Suppressor macrophage (primary cell): ENCODE measurements at regions not wholly inside any gene's neighbourhood (a gene's known extent, or its start where the extent isn't known, plus 50 kb on each side); places are given as distances from the start of the nearest gene placed in this dataset.
"Not testable (repeated sequence)": the region's sequence is repeated elsewhere in the genome, so short reads cannot be mapped to it uniquely, and the experiment has no call there.

ENCODE experiments used
- DNase-seq, 4 experiments: peaks; one replicate each; pipeline ENCODE4 v3.0.0-alpha.2; 2020 to 2022

DNA sequence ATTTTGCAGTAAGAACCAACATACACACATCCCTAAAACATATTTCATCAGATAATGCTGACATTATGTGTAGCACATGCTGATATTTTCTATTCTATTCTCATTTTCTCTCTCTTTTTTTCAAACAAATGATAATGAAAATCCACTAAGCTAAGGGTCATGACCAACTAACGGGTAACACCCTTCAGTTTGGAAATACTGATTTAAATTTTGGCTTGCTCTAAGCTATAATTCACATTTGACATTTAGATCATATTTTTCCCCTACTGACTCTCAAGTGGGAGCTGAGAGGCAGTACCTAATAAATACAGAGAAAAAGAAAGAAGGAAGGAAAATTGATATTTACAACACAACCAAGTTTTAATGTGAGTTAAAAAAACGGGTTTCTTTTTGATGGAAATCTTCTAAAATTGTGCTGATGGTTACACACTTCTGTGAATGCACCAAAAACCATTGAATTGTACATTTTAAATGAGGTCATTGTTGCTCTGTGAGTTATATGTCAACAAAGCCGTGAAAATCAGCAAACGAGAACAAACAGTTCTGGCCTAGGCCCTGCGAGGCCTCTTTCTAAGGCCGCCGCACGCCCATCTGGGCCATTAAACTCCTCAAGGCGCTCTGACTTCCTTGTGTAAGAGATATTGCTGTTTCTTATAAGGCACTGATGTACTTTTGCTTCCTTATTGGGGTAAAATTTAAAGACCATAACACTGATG, 124.2 kb downstream of the GALR1 start:
- DNase-seq = no peak

DNA sequence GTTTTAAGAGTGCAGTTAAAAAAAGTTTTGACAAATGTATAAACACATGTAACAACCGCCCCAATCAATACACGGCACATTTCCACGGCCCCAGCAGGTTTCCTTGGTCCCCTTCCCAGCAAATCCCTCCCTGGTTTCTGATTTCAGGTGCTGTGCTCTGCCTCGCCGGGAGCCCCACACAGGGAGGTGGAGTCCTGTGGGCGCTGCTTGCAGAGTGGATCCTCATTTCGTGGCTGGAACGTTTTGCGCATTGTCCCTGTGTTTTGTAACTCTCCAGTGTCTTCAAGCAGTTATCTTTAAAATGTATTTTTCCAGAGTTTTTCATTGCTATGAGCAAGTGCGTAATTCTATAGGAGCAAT, 124.8 kb downstream of the GALR1 start:
- DNase-seq = no peak

DNA sequence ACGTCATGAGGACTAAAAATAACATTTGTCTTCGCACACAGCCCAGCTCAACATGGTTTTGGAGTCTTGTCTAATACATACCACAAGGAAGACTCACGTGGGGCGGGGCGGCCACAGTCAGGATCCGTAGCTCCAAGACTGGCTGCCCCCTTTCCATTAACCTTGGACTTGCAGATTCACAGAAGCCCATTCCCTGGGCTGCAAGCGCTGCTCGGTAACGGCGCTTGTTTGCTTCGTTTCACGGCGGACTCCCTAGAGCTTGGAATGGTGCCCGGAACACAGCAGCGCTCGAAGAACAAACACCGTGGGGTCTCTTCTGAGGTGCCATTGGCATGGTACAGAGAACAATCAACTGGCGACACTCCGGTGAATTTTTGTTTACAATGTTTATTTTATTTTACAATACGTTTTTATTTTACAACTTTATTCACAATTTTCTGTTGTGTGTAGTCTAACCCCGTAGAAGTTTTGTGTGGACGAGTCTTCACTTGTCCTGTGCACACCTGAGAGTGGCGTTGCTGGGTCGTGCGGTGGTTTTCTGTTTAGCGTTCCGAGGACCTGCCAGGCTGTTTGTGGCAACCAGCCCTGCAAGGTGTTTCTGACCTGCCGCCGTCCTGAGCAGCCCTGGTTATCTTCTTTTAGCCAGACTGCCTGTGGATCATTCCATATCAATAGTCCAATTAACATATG, 126.5 kb downstream of the GALR1 start:
- DNase-seq = no peak

DNA sequence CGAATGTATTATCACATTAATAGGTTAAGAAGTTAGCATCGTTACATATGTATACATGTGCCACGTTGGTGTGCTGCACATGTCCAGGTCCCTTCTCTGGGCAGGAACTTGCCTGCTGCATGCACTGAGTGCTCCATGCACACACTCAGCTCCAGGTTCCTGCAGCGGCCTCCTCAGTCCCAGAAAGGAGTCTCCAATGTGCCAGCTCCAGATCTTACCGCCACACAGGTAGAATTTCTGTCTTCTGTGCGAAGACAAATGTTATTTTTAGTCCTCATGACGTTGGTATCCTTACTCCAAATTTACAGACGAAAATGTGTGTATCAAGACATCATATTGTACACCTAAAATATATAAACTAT, 127.1 kb downstream of the GALR1 start:
- no peak for DNase-seq

DNA sequence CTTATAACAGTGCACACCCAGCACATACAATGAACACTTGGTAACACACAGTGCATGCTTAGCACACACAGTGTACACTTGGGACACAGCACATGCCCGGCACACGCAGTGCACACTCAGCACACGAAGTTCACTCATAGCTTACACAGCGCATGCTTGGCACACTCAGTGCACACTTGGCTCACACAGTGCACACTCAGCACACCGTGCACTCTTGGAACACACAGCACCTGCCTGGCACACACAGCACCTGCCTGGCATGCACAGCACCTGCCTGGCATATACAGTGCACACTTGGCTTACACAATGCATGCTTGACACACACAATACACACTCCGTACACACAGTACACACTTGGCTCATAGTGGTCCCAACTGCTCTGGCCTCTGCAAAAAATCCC, 128.2 kb downstream of the GALR1 start:
- DNase-seq = no peak

DNA sequence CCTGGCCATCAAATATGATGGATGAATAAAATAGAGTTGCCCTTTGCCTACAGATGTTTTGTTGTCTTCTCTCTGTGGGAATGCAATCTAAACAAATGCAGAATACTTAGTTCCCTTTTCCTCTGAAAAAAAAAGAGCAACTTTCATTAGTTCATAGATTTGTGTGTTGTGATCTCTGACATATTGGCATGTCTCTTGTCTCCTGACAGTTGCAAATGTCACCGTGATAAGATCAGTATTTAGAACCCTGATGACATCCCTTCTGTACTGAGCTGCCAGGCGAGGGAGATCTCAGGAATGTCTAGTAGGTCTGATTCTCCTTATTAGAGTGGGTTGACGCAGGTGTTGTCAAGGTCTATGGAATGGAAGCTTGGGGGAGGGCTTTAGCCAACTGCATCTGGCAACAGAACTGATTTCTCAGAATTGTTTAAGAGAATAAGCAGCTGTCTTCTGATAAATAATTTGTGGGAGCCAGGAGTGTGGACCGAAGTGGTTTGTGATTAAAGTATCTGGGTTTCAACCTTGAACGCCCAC, 130.4 kb downstream of the GALR1 start:
- DNase-seq = no peak

DNA sequence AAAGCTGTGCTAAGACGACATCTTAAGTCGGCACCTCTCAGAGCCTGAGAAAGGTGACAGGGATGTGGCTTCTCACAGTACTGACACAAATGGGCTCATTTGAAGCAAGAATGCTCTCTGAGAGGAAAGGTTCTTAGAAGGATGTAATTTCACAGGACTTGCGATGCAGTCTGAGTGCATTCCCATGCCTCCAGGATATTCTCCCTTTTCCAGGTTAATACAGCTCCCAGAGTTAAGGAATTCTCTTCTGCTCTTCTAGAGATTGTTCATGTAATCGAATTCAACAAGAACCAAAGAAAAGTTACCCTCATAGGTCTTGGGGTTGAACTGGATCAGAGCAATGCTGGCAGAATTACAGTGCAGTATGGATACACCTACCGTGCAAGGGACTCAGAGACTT, 131.0 kb downstream of the GALR1 start:
- DNase-seq = no peak

DNA sequence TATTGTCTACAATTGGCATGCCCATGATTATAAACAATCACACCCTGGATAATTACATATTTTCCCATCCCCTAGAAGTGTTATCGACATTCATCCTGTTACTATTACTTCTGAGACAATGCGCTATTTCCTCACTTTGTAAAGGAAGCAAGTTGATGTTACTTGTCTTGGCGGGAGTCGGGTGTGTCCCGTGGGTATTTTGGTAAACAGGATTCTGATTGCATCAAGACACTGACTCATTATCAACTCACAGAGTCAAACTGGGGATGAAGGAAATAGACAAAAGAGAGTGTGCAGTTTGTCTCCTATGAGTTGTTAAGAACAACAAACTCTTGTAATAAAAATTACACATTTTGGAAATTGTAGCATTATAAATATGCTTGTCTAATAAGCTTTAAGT, 142.7 kb downstream of the GALR1 start:
- DNase-seq = no peak

DNA sequence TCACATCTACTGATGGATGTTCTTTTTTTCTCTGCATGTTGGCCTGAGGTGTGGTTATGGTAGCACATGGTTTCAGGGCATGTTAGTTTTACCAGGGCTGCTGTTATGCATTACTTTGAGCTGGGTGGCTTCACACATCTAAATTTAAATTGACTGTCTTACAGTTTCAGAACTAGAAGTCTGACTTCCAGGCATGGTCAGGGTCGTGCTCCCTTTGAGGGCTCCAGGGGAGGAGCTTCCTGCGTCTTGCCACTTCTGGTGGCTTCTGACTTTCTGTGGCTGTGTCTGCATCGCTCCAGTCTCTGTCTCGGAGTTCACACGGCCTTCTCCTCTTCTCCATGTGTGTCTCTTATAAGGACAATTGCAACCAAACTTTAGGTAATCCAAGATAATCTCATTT, 143.9 kb downstream of the GALR1 start:
- DNase-seq = no peak

DNA sequence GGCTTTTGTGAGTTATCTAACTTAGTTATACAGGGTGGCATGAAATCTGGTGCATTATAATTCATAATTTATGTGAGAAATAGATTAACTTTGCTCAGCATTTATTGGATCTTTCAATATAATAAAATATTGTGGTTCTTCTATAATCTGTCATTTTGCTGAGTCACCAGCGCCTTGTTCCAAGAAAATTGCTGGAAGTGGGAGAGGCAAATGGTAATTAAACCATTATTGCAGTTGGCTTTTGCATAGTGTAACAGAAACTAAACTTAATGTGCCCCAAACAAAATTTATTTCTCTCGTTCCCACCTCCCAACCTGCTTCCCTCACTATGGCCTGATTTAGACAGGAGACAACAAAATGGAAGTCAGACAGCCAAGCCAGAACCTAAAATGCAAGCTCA, 146.3 kb downstream of the GALR1 start:
- no peak for DNase-seq

DNA sequence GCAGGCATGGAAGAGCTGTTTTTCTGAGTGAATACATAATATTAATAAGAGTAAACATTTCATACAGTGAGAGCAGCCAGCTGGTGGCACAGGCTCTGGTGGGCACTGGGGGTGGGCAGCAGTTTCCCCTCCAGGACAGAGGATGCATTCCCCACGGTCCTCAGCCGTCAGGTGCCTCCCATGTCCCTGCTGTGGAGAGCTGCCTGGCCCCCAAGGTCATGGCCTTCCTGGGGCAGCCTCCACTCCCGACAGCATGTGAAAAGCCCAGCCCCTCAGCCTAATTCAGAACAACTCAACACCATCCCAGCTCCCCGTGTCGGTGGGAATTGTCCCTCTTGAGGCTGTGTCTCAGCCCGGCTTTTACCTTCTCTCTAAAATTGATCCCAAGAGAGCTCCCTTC, 147.4 kb downstream of the GALR1 start:
- no peak for DNase-seq

DNA sequence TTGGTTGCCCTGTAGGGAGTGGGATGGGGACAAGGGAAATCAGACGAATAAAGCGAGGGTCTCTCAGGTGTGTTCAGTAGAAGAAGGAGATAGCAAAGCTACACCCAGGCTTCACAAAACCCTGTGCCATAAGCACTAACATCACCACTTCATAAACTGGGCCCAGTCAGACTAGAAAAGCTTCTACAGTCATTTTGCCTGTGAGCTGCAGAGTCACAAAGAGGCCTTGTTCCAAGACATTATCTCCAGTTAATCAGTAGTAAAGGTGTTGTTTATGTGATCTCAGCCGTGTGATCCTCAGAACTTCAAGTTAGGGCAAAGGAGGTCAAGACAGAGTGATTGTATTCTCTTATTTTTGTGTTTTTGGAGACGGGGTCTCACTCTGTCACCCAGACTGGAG, 148.0 kb downstream of the GALR1 start:
- no peak for DNase-seq

DNA sequence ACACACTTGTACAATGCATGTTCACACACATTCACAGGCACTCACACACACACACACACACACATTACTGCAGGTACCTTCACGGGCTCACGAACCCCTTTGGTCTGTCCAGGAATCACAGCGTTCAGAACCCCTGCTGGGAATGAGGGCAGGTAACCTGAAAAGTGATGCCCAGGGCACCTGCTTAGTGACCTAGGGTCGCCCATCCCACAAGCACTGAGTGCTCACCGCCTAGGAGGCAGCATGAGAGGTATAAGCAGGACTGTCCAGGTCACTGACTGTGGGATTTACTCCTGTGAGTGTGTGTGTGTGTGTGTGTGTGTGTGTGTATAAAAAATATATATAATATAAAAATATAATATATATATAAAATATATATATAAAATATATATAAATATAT, 150.9 kb downstream of the GALR1 start:
- no peak for DNase-seq

DNA sequence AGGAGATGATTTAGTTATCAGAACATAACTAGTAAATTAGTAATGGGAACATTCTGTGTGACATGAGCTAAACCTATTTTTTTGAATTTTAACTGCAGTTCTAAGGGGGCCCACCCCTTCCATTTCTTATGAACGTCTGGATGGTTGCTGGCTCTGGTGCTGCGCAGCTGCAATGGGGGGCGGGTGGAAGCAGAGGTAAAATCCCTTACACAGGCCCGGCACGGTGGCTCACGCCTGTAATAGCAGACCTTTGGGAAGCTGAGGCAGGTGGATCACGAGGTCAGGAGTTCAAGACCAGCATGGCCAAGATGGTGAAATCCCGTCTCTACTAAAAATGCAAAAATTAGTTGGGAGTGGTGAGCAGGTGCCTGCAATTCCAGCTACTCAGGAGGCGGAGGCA, 151.5 kb downstream of the GALR1 start:
- no peak for DNase-seq

DNA sequence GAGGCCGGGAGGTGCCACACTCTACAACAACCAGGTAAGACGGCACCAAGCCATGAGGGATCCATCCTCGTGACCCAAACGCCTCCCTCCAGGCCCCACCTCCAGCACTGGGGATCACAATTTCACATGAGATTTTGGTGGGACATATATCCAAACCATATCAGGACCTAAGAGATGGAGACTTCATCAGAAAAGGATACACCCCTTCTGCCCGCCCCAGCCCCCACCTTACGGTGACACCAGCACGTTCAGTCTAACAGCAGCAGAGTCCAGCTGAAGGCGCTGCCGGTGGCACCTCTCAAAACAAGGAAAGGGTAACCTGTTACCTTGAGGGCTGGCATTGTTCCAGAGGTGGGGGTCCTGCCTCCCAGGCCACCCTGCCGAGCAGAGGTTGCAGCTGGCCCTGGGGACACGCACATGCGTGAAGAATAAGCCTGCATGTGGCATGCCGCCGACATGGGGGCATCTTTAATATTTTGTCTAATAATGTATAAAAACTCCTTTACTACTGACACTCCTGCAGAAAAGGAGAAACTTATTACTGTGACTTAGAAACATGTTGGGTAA, 154.4 kb downstream of the GALR1 start:
- no peak for DNase-seq

DNA sequence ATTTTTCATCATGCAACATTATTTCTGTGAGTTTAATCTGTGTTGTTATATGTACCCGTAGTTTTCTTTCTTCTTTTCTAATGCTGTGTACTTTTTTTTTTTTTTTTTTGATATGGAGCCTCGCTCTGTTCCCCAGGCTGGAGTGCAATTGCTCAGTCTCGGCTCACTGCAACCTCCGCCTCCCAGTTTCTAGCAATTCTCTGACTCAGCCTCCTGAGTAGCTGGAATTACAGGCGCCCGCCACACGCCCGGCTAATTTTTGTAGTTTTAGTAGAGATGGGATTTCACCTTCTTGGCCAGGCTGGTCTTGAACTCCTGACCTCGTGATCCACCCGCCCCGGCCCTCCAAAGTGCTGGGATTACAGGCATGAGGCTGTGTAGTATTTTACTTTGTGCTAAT, 155.4 kb downstream of the GALR1 start:
- no peak for DNase-seq

DNA sequence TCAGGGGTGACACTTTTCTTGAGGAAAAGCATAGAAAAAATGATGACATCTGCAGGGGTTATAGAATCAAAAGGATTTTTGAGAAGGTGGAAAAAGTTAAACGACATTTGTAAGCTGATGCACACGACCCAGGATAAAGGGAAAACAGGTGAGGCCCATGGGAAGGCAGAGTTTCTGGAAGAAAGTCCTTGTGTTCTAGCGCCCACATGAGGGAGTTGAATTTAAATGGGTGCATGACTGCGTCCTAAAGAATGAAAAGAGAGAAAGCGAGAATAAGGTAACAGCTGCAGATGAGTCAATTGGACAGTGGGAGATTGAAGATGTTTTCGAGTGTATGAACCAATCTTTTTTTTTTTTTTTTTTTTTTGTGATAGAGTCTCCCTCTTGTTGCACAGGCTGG, 158.1 kb downstream of the GALR1 start:
- no peak for DNase-seq

DNA sequence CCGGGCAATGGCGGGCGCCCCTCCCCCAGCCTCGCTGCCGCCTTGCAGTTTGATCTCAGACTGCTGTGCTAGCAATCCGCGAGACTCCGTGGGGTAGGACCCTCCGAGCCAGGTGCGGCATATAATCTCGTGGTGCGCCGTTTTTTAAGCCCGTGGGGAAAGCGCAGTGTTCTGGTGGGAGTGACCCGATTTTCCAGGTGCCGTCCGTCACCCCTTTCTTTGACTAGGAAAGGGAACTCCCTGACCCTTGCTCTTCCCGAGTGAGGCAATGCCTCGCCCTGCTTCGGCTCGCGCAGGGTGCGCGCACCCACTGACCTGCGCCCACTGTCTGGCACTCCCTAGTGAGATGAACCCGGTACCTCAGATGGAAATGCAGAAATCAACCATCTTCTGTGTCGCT, 171.9 kb downstream of the GALR1 start:
- not testable (repeated sequence) for DNase-seq

DNA sequence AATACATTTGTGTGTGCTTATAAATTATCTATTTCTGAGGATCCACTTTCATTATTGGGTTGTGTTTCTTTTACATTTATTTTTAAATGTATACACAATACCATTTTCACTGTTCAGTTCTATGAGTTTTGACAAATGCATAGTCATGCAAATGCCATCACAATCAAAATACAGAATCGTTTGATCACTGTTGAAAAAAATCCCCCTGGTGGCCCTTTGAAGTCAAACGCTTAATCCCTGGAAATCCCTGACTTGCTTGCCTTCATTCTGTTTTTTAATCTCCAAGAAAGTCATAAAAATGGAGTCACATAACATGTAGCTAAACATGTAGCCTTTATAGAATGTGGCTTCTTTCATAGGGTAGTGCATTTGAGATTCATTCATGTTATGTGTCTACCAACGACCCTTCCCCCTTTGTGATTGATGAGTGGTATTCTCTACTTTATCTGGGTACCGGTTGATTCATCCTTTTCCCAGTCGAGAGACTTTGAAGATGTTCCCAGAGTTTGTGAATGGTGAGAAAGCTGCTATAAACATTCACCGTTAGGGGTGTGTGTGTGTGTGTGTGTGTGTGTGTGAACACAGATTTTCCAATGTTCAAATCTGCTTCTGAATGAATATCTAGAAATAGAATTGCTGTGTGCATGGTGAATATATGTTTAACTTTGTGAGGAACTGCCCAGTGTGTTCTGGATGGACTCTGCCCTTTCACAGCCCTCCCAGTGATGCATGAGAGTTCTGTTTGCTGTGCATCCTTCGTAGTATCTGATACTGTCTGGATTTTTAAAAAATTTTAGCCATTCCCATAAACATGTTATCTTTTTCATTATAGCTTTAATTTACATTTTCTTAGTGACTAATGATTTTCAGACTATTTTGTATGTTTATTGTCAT, 173.6 kb downstream of the GALR1 start:
- DNase-seq = peak in 2 of 4 experiments; percentile 3 to 13

DNA sequence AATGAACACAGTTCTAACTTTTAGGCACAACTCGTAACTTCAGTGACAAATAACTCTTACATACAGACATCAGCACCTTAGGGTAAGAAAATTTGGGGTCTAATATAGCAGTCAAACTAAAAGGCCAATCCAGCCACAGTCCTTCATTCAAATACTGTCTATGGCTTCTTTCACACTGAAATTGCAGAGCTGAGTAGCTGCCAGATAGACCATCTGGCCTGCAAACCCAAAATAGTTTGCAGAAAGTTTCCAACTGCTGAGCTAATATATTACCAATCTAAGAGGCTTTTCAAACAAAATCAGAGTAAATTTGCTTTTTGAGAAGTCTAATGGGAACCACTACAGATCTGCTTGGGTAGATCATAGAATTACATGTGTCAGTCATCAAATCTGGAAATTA, 183.4 kb downstream of the GALR1 start:
- no peak for DNase-seq

DNA sequence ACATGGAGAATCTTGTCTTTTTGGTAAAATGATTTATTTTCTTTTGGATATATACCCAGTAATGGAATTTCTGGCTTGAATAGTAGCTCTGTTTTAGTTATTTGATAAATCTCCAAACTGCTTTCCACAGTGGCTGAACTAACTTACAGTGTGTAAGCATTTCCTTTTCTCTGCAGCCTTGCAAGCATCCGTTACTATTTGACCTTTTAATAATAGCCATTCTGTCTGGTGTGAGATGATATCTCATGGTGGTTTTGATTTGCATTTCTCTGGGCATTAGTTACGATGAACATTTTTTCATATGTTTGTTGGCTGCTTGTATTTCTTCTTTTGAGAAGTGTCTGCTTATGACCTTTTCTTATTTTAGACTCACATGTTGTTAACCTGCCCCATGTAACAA, 190.2 kb downstream of the GALR1 start:
- DNase-seq = no peak

DNA sequence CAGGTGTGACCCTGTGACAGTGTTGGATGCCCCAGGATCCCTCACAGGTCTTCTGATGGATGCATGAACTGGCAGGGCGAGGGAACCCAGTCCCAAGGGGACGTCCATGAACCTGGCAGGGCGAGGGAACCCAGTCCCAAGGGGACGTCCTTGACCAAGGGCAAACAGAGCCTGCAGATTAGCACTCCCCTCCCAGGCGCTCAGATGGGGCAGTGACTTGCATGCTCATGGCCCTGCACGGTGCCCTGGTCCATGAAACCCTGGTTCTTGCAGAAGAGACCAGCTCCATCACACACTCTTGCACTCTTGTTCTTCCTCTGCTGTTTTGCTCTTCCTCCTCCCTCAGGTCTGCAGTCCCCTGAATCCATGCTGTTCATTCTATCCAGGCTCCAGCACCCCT, 192.7 kb downstream of the GALR1 start:
- DNase-seq = no peak

DNA sequence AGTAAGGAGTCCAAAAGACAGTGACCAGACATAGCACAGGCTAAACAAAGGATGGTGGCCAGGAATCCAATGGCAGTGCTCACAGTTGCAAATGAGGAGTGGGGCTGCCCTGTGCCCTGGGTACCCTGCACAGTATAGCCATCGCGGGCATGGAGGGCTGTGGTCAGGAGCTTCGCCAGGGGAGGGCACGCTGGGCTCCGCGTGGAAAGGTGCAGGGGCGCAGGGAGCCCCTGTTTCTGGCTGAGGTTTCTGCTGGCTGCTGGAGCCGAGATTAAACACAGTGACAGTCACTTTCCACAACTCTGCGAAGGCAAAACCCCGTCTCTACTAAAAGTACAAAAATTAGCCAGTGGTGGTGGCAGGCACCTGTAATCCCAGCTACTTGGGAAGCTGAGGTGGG, 194.7 kb downstream of the GALR1 start:
- no peak for DNase-seq
